ENCODE measurements at regions not wholly inside any gene's neighbourhood (a gene's known extent, or its start where the extent isn't known, plus 50 kb on each side); places are given as distances from the start of the nearest gene placed in this dataset.

- no peak for TF ChIP-seq ZC3H11A (IDR thresholded peaks at IDR 0.05; ENCODE audit: low read depth, low read length)
- TF ChIP-seq, protein P1, sequence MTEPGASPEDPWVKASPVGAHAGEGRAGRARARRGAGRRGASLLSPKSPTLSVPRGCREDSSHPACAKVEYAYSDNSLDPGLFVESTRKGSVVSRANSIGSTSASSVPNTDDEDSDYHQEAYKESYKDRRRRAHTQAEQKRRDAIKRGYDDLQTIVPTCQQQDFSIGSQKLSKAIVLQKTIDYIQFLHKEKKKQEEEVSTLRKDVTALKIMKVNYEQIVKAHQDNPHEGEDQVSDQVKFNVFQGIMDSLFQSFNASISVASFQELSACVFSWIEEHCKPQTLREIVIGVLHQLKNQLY (CRISPR knock-in tag; conservative IDR thresholded peaks at IDR 0.05): no peak
- TF ChIP-seq EP300 (IDR thresholded peaks at IDR 0.05; ENCODE audit: low read length): peak; percentile 2; the same call in 1 of the 2 replicates
- no peak for TF ChIP-seq ZNF384 (IDR thresholded peaks at IDR 0.05; ENCODE audit: low read depth, low read length)
- no peak for TF ChIP-seq BDP1 (IDR thresholded peaks at IDR 0.05; ENCODE audit: insufficient read depth, insufficient read length)
- no peak for TF ChIP-seq ZNF174 (CRISPR knock-in tag; IDR thresholded peaks at IDR 0.05)
- no peak for TF ChIP-seq BRF1 (IDR thresholded peaks at IDR 0.05; ENCODE audit: borderline replicate concordance, extremely low read depth, insufficient read length)
- TF ChIP-seq RNF219 (CRISPR knock-in tag; IDR thresholded peaks at IDR 0.05): no peak
- TF ChIP-seq HOMEZ (CRISPR knock-in tag; IDR thresholded peaks at IDR 0.05): no peak
- no peak for TF ChIP-seq ELF4 (CRISPR knock-in tag; IDR thresholded peaks at IDR 0.05)
- no peak for TF ChIP-seq NUFIP1 (IDR thresholded peaks at IDR 0.05; ENCODE audit: partially characterized antibody)
- TF ChIP-seq, protein P2, sequence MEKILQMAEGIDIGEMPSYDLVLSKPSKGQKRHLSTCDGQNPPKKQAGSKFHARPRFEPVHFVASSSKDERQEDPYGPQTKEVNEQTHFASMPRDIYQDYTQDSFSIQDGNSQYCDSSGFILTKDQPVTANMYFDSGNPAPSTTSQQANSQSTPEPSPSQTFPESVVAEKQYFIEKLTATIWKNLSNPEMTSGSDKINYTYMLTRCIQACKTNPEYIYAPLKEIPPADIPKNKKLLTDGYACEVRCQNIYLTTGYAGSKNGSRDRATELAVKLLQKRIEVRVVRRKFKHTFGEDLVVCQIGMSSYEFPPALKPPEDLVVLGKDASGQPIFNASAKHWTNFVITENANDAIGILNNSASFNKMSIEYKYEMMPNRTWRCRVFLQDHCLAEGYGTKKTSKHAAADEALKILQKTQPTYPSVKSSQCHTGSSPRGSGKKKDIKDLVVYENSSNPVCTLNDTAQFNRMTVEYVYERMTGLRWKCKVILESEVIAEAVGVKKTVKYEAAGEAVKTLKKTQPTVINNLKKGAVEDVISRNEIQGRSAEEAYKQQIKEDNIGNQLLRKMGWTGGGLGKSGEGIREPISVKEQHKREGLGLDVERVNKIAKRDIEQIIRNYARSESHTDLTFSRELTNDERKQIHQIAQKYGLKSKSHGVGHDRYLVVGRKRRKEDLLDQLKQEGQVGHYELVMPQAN (IDR thresholded peaks at IDR 0.05; ENCODE audit: borderline replicate concordance): no peak
- no peak for TF ChIP-seq JUND (IDR thresholded peaks at IDR 0.05; ENCODE audit: borderline replicate concordance, low read depth, low read length)
- peak; percentile 36; the same call in 1 of the 3 replicates for TF ChIP-seq JUND (tag; IDR thresholded peaks at IDR 0.05; ENCODE audit: borderline replicate concordance, low read depth, low read length)
- no peak for TF ChIP-seq ZSCAN32 (CRISPR knock-in tag; IDR thresholded peaks at IDR 0.05)
- no peak for TF ChIP-seq ARID3B (CRISPR knock-in tag; IDR thresholded peaks at IDR 0.05; ENCODE audit: borderline replicate concordance)
- TF ChIP-seq CBFA2T2 (conservative IDR thresholded peaks at IDR 0.05): no peak
- TF ChIP-seq ESRRA (IDR thresholded peaks at IDR 0.05; ENCODE audit: borderline replicate concordance, low read depth): no peak
- no peak for TF ChIP-seq SRSF9 (IDR thresholded peaks at IDR 0.05; ENCODE audit: borderline replicate concordance, low read depth, low read length)
- TF ChIP-seq MBD2 (IDR thresholded peaks at IDR 0.05; ENCODE audit: borderline replicate concordance, low read depth): no peak
- no peak for TF ChIP-seq SIX5 (IDR thresholded peaks at IDR 0.05; ENCODE audit: borderline replicate concordance in 1 of 2, insufficient read depth in 1 of 2, low read depth in 1 of 2, low read length in 2 of 2)
These were observed 139.4 kb upstream of the SLC7A14 start (continued) for GRCh38 chr3:170725285-170725731.

Measured in K562 (cell line).